HFFc6 (cell line): ENCODE measurements at regions not wholly inside any gene's neighbourhood (a gene's known extent, or its start where the extent isn't known, plus 50 kb on each side); places are given as distances from the start of the nearest gene placed in this dataset.

ENCODE experiments used
- DNase-seq: peaks from one replicate; pipeline ENCODE4 v3.0.0-alpha.2; 2018
- H3K27ac Mint-ChIP-seq: 2 replicates; pipeline ENCODE4 v1.8.0; 2020; ENCODE audit warnings: mild to moderate bottlenecking, mixed read lengths
- H3K27me3 Mint-ChIP-seq: 2 replicates; pipeline ENCODE4 v1.8.0; 2021; ENCODE audit warnings: mild to moderate bottlenecking, moderate library complexity, mixed read lengths; ENCODE audit not compliant: insufficient read depth
- H3K36me3 Mint-ChIP-seq: 2 replicates; pipeline ENCODE4 v1.8.0; 2021; ENCODE audit warnings: low read depth, mixed read lengths
- H3K4me1 Mint-ChIP-seq: 2 replicates; pipeline ENCODE4 v1.8.0; 2020; ENCODE audit warnings: low read depth, mixed read lengths
- H3K4me3 Mint-ChIP-seq: 2 replicates; pipeline ENCODE4 v1.8.0; 2020; ENCODE audit warnings: mild to moderate bottlenecking, moderate library complexity, mixed read lengths
- H3K9me3 Mint-ChIP-seq: 2 replicates; pipeline ENCODE4 v1.8.0; 2020; ENCODE audit warnings: mild to moderate bottlenecking, mixed read lengths
- CTCF ChIP-seq: fragments of 200-600 bp; sonication (generic); IDR thresholded peaks from 2 replicates; pipeline ENCODE4 v1.5.0; 2021; ENCODE audit warnings: antibody characterized with exemption, mild to moderate bottlenecking

GRCh38 chr12:58639318-58639934 lies 280.9 kb downstream of the LRIG3 start:
- H3K4me1 Mint-ChIP-seq = peaks cover 19% of the 10 kb centered on the region; the same call in 1 of the 2 replicates
- no peak overlapping the region; the same call in 1 of the 2 replicates for H3K27ac Mint-ChIP-seq
- H3K36me3 Mint-ChIP-seq = peaks cover 12% of the 10 kb centered on the region

GRCh38 chr12:58640314-58640713 lies 280.0 kb downstream of the LRIG3 start:
- Mint-ChIP-seq H3K27me3 (no peaks in the 10 kb centered on the region; the same call in 1 of the 2 replicates), H3K4me3 (no peak overlapping the region), H3K4me1 (peaks cover 19% of the 10 kb centered on the region; the same call in 1 of the 2 replicates), H3K27ac (no peak overlapping the region), H3K9me3 (peaks cover 6% of the 10 kb centered on the region; the same call in 1 of the 2 replicates), H3K36me3 (peaks cover 5% of the 10 kb centered on the region; the same call in 1 of the 2 replicates)
- TF ChIP-seq CTCF = no peak
- no peak for DNase-seq

More at GRCh38 chr12:58639318-58639934, 280.9 kb downstream of the LRIG3 start:
- peak; percentile 46 for DNase-seq
- Mint-ChIP-seq H3K27me3 (no peaks in the 10 kb centered on the region; the same call in 1 of the 2 replicates), H3K4me3 (no peak overlapping the region), H3K9me3 (peaks cover 13% of the 10 kb centered on the region)
- TF ChIP-seq CTCF = no peak

- DNase-seq = no peak
- H3K4me1 Mint-ChIP-seq = no peaks in the 10 kb centered on the region; the same call in 1 of the 2 replicates
- no peaks in the 10 kb centered on the region for H3K9me3 Mint-ChIP-seq
- TF ChIP-seq CTCF = no peak
- no peak overlapping the region for H3K27ac Mint-ChIP-seq
- H3K4me3 Mint-ChIP-seq = no peak overlapping the region
- H3K27me3 Mint-ChIP-seq = no peaks in the 10 kb centered on the region
- H3K36me3 Mint-ChIP-seq = no peaks in the 10 kb centered on the region
These were observed 274.4 kb downstream of the LRIG3 start for GRCh38 chr12:58645946-58646345.

- Mint-ChIP-seq H3K36me3 (no peaks in the 10 kb centered on the region), H3K4me1 (no peaks in the 10 kb centered on the region; the same call in 1 of the 2 replicates), H3K27ac (no peak overlapping the region), H3K4me3 (no peak overlapping the region), H3K27me3 (no peaks in the 10 kb centered on the region), H3K9me3 (no peaks in the 10 kb centered on the region)
- no peak for DNase-seq
- no peak for TF ChIP-seq CTCF
These were observed 272.8 kb downstream of the LRIG3 start for GRCh38 chr12:58647495-58647894.

- Mint-ChIP-seq H3K27ac (no peak overlapping the region), H3K27me3 (no peaks in the 10 kb centered on the region), H3K9me3 (no peaks in the 10 kb centered on the region), H3K4me3 (no peak overlapping the region), H3K36me3 (no peaks in the 10 kb centered on the region), H3K4me1 (no peaks in the 10 kb centered on the region; the same call in 1 of the 2 replicates)
- no peak for TF ChIP-seq CTCF
- no peak for DNase-seq
These were observed 272.1 kb downstream of the LRIG3 start for GRCh38 chr12:58648176-58648575.
